Keratinocyte (primary cell): ENCODE measurements at regions not wholly inside any gene's neighbourhood (a gene's known extent, or its start where the extent isn't known, plus 50 kb on each side); places are given as distances from the start of the nearest gene placed in this dataset.

Experiments used
- DNase-seq: peaks from one replicate; pipeline ENCODE4 v3.0.0-alpha.2; 2011; ENCODE audit warnings: low read depth, missing footprints, low spot score
- FAIRE-seq: peaks from 2 replicates; lab custom pipeline; 2011; peaks lifted over from hg19 to GRCh38; lab: Jason Lieb, UNC
- H2AFZ ChIP-seq: 2 replicates; pipeline ENCODE4 v1.6.0; 2012; ENCODE audit warnings: low read length, control low read depth, inconsistent platforms; ENCODE audit not compliant: control insufficient read depth
- H3K27ac ChIP-seq: 2 replicates; pipeline ENCODE4 v1.5.1; 2011; ENCODE audit warnings: low read length; ENCODE audit not compliant: control insufficient read depth, insufficient read depth
- H3K27me3 ChIP-seq: 3 replicates; pipeline ENCODE4 v1.6.0; 2011; ENCODE audit warnings: low read length; ENCODE audit not compliant: control insufficient read depth, insufficient read depth; ENCODE audit errors: extremely low read depth
- H3K36me3 ChIP-seq, 2 experiments: 2 replicates in 1 of 2; 3 replicates in 1 of 2; pipeline ENCODE4 v1.5.1; 2011; ENCODE audit warnings: low read length in 2 of 2, mild to moderate bottlenecking in 1 of 2; ENCODE audit not compliant: control insufficient read depth in 2 of 2, insufficient read depth in 2 of 2; ENCODE audit errors: extremely low read depth in 1 of 2
- H3K4me1 ChIP-seq: 3 replicates; pipeline ENCODE4 v1.5.1; 2011; ENCODE audit warnings: low read length; ENCODE audit not compliant: control insufficient read depth, insufficient read depth; ENCODE audit errors: extremely low read depth
- H3K4me2 ChIP-seq: 3 replicates; pipeline ENCODE4 v1.6.0; 2011; ENCODE audit warnings: low read depth, low read length; ENCODE audit not compliant: control insufficient read depth, insufficient read depth; ENCODE audit errors: extremely low read depth
- H3K4me3 ChIP-seq, 3 experiments: fragments of 200-600 bp in 1 of 3; sonication (generic) in 1 of 3; 2 replicates in 2 of 3; 3 replicates in 1 of 3; pipeline ENCODE4 v1.5.1; 2011 to 2016; ENCODE audit warnings: low read length in 3 of 3, mild to moderate bottlenecking in 3 of 3, control low read depth in 2 of 3, inconsistent platforms in 1 of 3, low read depth in 1 of 3, mixed read lengths in 1 of 3, mixed run types in 1 of 3, moderate library complexity in 1 of 3; ENCODE audit not compliant: control insufficient read depth in 2 of 3, insufficient read depth in 2 of 3; ENCODE audit errors: extremely low read depth in 1 of 3
- H3K79me2 ChIP-seq: 2 replicates; pipeline ENCODE4 v1.6.0; 2012; ENCODE audit warnings: low read length; ENCODE audit not compliant: control insufficient read depth, insufficient read depth
- H3K9ac ChIP-seq: 3 replicates; pipeline ENCODE4 v1.6.0; 2011; ENCODE audit warnings: low read length; ENCODE audit not compliant: control insufficient read depth, insufficient read depth; ENCODE audit errors: extremely low read depth
- H3K9me1 ChIP-seq: 3 replicates; pipeline ENCODE4 v1.6.0; 2011; ENCODE audit warnings: low read length; ENCODE audit not compliant: control insufficient read depth, insufficient read depth; ENCODE audit errors: extremely low read depth
- H3K9me3 ChIP-seq: 2 replicates; pipeline ENCODE4 v1.5.1; 2012; ENCODE audit warnings: low read depth, low read length; ENCODE audit not compliant: control insufficient read depth
- H4K20me1 ChIP-seq: 3 replicates; pipeline ENCODE4 v1.6.0; 2011; ENCODE audit warnings: low read length; ENCODE audit not compliant: control insufficient read depth, insufficient read depth; ENCODE audit errors: extremely low read depth
- EZH2 ChIP-seq: IDR thresholded peaks from one replicate; pipeline ENCODE4 v1.6.1; 2012; ENCODE audit warnings: inconsistent platforms, mild to moderate bottlenecking, low read length, moderate library complexity
- dilution Hi-C: fragments of 300-500 bp; cut with MboI; formaldehyde crosslinking; loops from one replicate; pipeline ENCODE4 v1.7.0; 2020; ENCODE audit warnings: low sequenced_read_pairs; ENCODE audit not compliant: extremely low pct_ligation_motif_present
- TF ChIP-seq, protein P1 (sequence below), 3 experiments: IDR thresholded peaks in 1 of 3; conservative IDR thresholded peaks in 1 of 3; optimal IDR thresholded peaks in 1 of 3; 2 replicates in 2 of 3; 3 replicates in 1 of 3; pipeline versions ENCODE3 to v1.5.1; 2011; ENCODE audit warnings: low read length in 3 of 3, mild to moderate bottlenecking in 3 of 3, moderate library complexity in 2 of 3, control low read depth in 1 of 3, inconsistent platforms in 1 of 3; ENCODE audit not compliant: insufficient read depth in 2 of 3; ENCODE audit errors: extremely low read depth in 1 of 3

DNA sequence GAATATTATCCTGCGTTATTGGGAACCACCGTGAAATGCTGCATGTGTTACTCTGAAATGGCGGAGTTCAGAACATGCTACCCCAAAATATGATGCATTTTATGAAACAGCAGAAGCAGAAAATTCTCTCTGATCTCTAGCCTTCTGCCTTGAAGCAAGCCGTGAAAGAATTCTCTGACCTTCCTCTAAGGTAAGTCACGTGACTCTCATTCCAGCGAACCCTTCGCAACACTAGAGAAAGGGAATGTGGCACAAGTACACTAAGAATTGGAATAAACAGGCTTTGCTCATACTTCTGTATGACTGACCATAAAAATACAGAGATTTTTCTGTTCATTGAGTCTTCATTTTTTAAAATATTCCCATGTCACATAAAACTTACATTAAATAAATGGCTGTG is 805.6 kb upstream of the LRRC4C start:
- no peaks in the 10 kb centered on the region for H3K36me3 ChIP-seq
- H3K4me2 ChIP-seq: no peak overlapping the region
- no peaks in the 10 kb centered on the region for H4K20me1 ChIP-seq
- H3K27ac ChIP-seq: no peak overlapping the region
- H3K9me1 ChIP-seq: no peaks in the 10 kb centered on the region
- no peak for FAIRE-seq
- dilution Hi-C loops: no loop called here
- H2AFZ ChIP-seq: no peak overlapping the region
- H3K27me3 ChIP-seq: no peaks in the 10 kb centered on the region
- DNase-seq: no peak
- H3K79me2 ChIP-seq: no peaks in the 10 kb centered on the region
- H3K4me1 ChIP-seq: no peaks in the 10 kb centered on the region
- H3K9ac ChIP-seq: no peak overlapping the region
- no peak for TF ChIP-seq EZH2
- TF ChIP-seq, protein P1, sequence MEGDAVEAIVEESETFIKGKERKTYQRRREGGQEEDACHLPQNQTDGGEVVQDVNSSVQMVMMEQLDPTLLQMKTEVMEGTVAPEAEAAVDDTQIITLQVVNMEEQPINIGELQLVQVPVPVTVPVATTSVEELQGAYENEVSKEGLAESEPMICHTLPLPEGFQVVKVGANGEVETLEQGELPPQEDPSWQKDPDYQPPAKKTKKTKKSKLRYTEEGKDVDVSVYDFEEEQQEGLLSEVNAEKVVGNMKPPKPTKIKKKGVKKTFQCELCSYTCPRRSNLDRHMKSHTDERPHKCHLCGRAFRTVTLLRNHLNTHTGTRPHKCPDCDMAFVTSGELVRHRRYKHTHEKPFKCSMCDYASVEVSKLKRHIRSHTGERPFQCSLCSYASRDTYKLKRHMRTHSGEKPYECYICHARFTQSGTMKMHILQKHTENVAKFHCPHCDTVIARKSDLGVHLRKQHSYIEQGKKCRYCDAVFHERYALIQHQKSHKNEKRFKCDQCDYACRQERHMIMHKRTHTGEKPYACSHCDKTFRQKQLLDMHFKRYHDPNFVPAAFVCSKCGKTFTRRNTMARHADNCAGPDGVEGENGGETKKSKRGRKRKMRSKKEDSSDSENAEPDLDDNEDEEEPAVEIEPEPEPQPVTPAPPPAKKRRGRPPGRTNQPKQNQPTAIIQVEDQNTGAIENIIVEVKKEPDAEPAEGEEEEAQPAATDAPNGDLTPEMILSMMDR (optimal IDR thresholded peaks at IDR 0.05 in 1 of 3, IDR thresholded peaks at IDR 0.05 in 1 of 3, conservative IDR thresholded peaks at IDR 0.05 in 1 of 3; ENCODE audit: extremely low read depth in 1 of 3, insufficient read depth in 2 of 3, low read length in 3 of 3): no peak
- no peaks in the 10 kb centered on the region for H3K9me3 ChIP-seq
- H3K4me3 ChIP-seq: no peak overlapping the region

DNA sequence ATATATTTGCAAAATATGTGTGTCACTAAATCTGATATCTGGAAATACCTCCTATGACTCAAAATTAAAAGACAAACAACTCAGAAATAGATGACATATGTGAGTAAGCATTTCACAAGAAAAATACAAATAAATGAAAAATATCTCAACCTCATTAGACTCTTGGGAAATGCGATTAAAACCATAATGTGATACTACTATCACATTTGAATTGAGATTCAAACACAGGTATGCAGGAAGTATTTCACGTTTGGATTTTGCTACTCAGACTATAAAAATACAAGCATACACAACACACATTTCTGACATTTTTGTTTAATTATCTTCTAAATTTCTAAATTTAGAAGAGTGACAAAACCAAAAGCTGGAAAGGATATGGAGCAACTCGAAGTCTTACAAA is 811.9 kb upstream of the LRRC4C start:
- no peak overlapping the region for H2AFZ ChIP-seq
- no peak overlapping the region for H3K4me2 ChIP-seq
- no peaks in the 10 kb centered on the region for H3K79me2 ChIP-seq
- FAIRE-seq (no peak), DNase-seq (no peak)
- H3K9me1 ChIP-seq: no peaks in the 10 kb centered on the region
- no peak for TF ChIP-seq EZH2
- TF ChIP-seq, protein P1 (optimal IDR thresholded peaks at IDR 0.05 in 1 of 3, IDR thresholded peaks at IDR 0.05 in 1 of 3, conservative IDR thresholded peaks at IDR 0.05 in 1 of 3; ENCODE audit: extremely low read depth in 1 of 3, insufficient read depth in 2 of 3, low read length in 3 of 3): no peak
- dilution Hi-C loops: no loop called here
- H3K4me1 ChIP-seq: no peaks in the 10 kb centered on the region
- H3K9ac ChIP-seq: no peak overlapping the region
- no peaks in the 10 kb centered on the region for H4K20me1 ChIP-seq
- no peak overlapping the region for H3K4me3 ChIP-seq
- H3K9me3 ChIP-seq: no peaks in the 10 kb centered on the region
- H3K27me3 ChIP-seq: no peaks in the 10 kb centered on the region
- no peak overlapping the region for H3K27ac ChIP-seq
- H3K36me3 ChIP-seq: no peaks in the 10 kb centered on the region
